ENCODE measurements at regions not wholly inside any gene's neighbourhood (a gene's known extent, or its start where the extent isn't known, plus 50 kb on each side); places are given as distances from the start of the nearest gene placed in this dataset.

GRCh38 chr6:119874381-119874780 lies 524.8 kb upstream of the MAN1A1 start:
- no peaks in the 10 kb centered on the region for H3K27me3 ChIP-seq (ENCODE audit: insufficient read depth, low read depth, severe bottlenecking)
- no peak for DNase-seq
- no peaks in the 10 kb centered on the region for H3K9me3 ChIP-seq (ENCODE audit: severe bottlenecking)
- no peak overlapping the region for H3K27ac ChIP-seq
- H3K36me3 ChIP-seq: no peaks in the 10 kb centered on the region
- TF ChIP-seq CTCF (IDR thresholded peaks at IDR 0.05; ENCODE audit: low read depth, low read length): no peak
- H3K4me3 ChIP-seq (ENCODE audit: low read depth, low read length): no peak overlapping the region

- Histone ChIP-seq H3K4me3 (ENCODE audit: low read depth, low read length) (no peak overlapping the region), H3K27me3 (ENCODE audit: insufficient read depth, low read depth, severe bottlenecking) (no peaks in the 10 kb centered on the region), H3K27ac (no peak overlapping the region), H3K36me3 (no peaks in the 10 kb centered on the region), H3K9me3 (ENCODE audit: severe bottlenecking) (no peaks in the 10 kb centered on the region)
- DNase-seq: no peak
- TF ChIP-seq CTCF (IDR thresholded peaks at IDR 0.05; ENCODE audit: low read depth, low read length): no peak
Observed at GRCh38 chr6:119873107-119873506, 523.5 kb upstream of the MAN1A1 start.

- Histone ChIP-seq H3K36me3 (no peaks in the 10 kb centered on the region), H3K4me3 (ENCODE audit: low read depth, low read length) (no peak overlapping the region), H3K27me3 (ENCODE audit: insufficient read depth, low read depth, severe bottlenecking) (no peaks in the 10 kb centered on the region), H3K9me3 (ENCODE audit: severe bottlenecking) (no peaks in the 10 kb centered on the region), H3K27ac (no peak overlapping the region)
- TF ChIP-seq CTCF (IDR thresholded peaks at IDR 0.05; ENCODE audit: low read depth, low read length): no peak
- DNase-seq: no peak
Observed at GRCh38 chr6:119871520-119871919, 522.0 kb upstream of the MAN1A1 start.

GRCh38 chr6:119865466-119866350 lies 516.1 kb upstream of the MAN1A1 start:
- TF ChIP-seq CTCF (IDR thresholded peaks at IDR 0.05; ENCODE audit: low read depth, low read length): no peak
- no peak for DNase-seq
- H3K36me3 ChIP-seq: no peaks in the 10 kb centered on the region
- H3K27me3 ChIP-seq (ENCODE audit: insufficient read depth, low read depth, severe bottlenecking): no peaks in the 10 kb centered on the region
- H3K9me3 ChIP-seq (ENCODE audit: severe bottlenecking): peaks cover 3% of the 10 kb centered on the region
- no peak overlapping the region for H3K27ac ChIP-seq
- no peak overlapping the region for H3K4me3 ChIP-seq (ENCODE audit: low read depth, low read length)

GRCh38 chr6:119862719-119863118 lies 513.2 kb upstream of the MAN1A1 start:
- Histone ChIP-seq H3K27me3 (ENCODE audit: insufficient read depth, low read depth, severe bottlenecking) (no peaks in the 10 kb centered on the region), H3K27ac (no peak overlapping the region), H3K9me3 (ENCODE audit: severe bottlenecking) (peaks cover 3% of the 10 kb centered on the region), H3K4me3 (ENCODE audit: low read depth, low read length) (no peak overlapping the region), H3K36me3 (no peaks in the 10 kb centered on the region)
- DNase-seq: no peak
- TF ChIP-seq CTCF (IDR thresholded peaks at IDR 0.05; ENCODE audit: low read depth, low read length): no peak

- Histone ChIP-seq H3K36me3 (no peaks in the 10 kb centered on the region), H3K27ac (no peak overlapping the region), H3K27me3 (ENCODE audit: insufficient read depth, low read depth, severe bottlenecking) (no peaks in the 10 kb centered on the region), H3K9me3 (ENCODE audit: severe bottlenecking) (no peaks in the 10 kb centered on the region), H3K4me3 (ENCODE audit: low read depth, low read length) (no peak overlapping the region)
- DNase-seq: no peak
- TF ChIP-seq CTCF (IDR thresholded peaks at IDR 0.05; ENCODE audit: low read depth, low read length): no peak
Observed at GRCh38 chr6:119858901-119859300, 509.3 kb upstream of the MAN1A1 start.
